Activated B cell treated with CpG ODN at 0.5 μM for 24 hours (primary cell): ENCODE measurements at regions not wholly inside any gene's neighbourhood (a gene's known extent, or its start where the extent isn't known, plus 50 kb on each side); places are given as distances from the start of the nearest gene placed in this dataset.

Source experiments
- ATAC-seq: fragments of 200-7000 bp; cut with Tn5 transposase; one replicate; pipeline ENCODE4 v1.10.0; 2021; ENCODE audit warnings: low read depth, mild to moderate bottlenecking, moderate library complexity
- CTCF ChIA-PET: fragments of 350-600 bp; sonication (Branson Sonifier 250); formaldehyde crosslinking; loops from one replicate; lab custom pipeline; 2021; ENCODE audit warnings: antibody characterized with exemption; lab: Charles Lee
- POLR2A ChIA-PET: fragments of 350-600 bp; sonication (Branson Sonifier 250); formaldehyde crosslinking; loops from one replicate; lab custom pipeline; 2021; ENCODE audit warnings: antibody characterized with exemption; lab: Charles Lee
- DNase-seq: peaks from one replicate; pipeline ENCODE4 v3.0.0; 2022
- H3K27ac Mint-ChIP-seq: one replicate; pipeline ENCODE4 v1.8.0; 2020; ENCODE audit warnings: mixed read lengths
- H3K27me3 Mint-ChIP-seq: one replicate; pipeline ENCODE4 v1.8.0; 2021; ENCODE audit warnings: mixed read lengths
- H3K36me3 Mint-ChIP-seq: one replicate; pipeline ENCODE4 v1.8.0; 2021; ENCODE audit warnings: low read depth, mixed read lengths
- H3K4me1 Mint-ChIP-seq: one replicate; pipeline ENCODE4 v1.8.0; 2021; ENCODE audit warnings: mixed read lengths
- H3K4me3 Mint-ChIP-seq: one replicate; pipeline ENCODE4 v1.8.0; 2020; ENCODE audit warnings: mild to moderate bottlenecking, mixed read lengths
- H3K9me3 Mint-ChIP-seq: one replicate; pipeline ENCODE4 v1.8.0; 2020; ENCODE audit warnings: mixed read lengths
- CTCF ChIP-seq: fragments of 200-600 bp; IDR thresholded peaks from one replicate; pipeline ENCODE4 v1.8.0; 2022; ENCODE audit warnings: antibody characterized with exemption, mild to moderate bottlenecking
- intact Hi-C: fragments of 100-400 bp; cut with micrococcal nuclease; formaldehyde crosslinking; loops from one replicate; pipeline ENCODE4 v1.15.1; 2024

- Mint-ChIP-seq H3K27ac (no peak overlapping the region), H3K9me3 (no peaks in the 10 kb centered on the region), H3K4me3 (no peak overlapping the region), H3K4me1 (no peaks in the 10 kb centered on the region), H3K27me3 (peaks cover 11% of the 10 kb centered on the region), H3K36me3 (no peaks in the 10 kb centered on the region)
- TF ChIP-seq CTCF: no peak
- CTCF ChIA-PET: no interaction called here
- intact Hi-C loops: no loop called here
- no peak for ATAC-seq
- no peak for DNase-seq
- POLR2A ChIA-PET: no interaction called here
These were observed 344.9 kb downstream of the BRD1 start for GRCh38 chr22:49482811-49483210.

- no peak overlapping the region for H3K27ac Mint-ChIP-seq
- DNase-seq: no peak
- TF ChIP-seq CTCF: no peak
- intact Hi-C loops: no loop called here
- peaks cover 11% of the 10 kb centered on the region for H3K27me3 Mint-ChIP-seq
- H3K36me3 Mint-ChIP-seq: no peaks in the 10 kb centered on the region
- no peak for ATAC-seq
- H3K9me3 Mint-ChIP-seq: no peaks in the 10 kb centered on the region
- H3K4me3 Mint-ChIP-seq: no peak overlapping the region
- CTCF ChIA-PET: no interaction called here
- H3K4me1 Mint-ChIP-seq: no peaks in the 10 kb centered on the region
- POLR2A ChIA-PET: no interaction called here
These were observed 345.8 kb downstream of the BRD1 start for GRCh38 chr22:49481659-49482399.

GRCh38 chr22:49480896-49481658 lies 346.6 kb downstream of the BRD1 start:
- no peak for TF ChIP-seq CTCF
- intact Hi-C loops: no loop called here
- no peak overlapping the region for H3K27ac Mint-ChIP-seq
- no peaks in the 10 kb centered on the region for H3K9me3 Mint-ChIP-seq
- H3K4me3 Mint-ChIP-seq: no peak overlapping the region
- ChIA-PET CTCF (no interaction called here), POLR2A (no interaction called here)
- no peak for DNase-seq
- H3K27me3 Mint-ChIP-seq: peaks cover 11% of the 10 kb centered on the region
- no peak for ATAC-seq
- no peaks in the 10 kb centered on the region for H3K36me3 Mint-ChIP-seq
- H3K4me1 Mint-ChIP-seq: no peaks in the 10 kb centered on the region

GRCh38 chr22:49480331-49480730 lies 347.3 kb downstream of the BRD1 start:
- no peak overlapping the region for H3K27ac Mint-ChIP-seq
- DNase-seq: no peak
- CTCF ChIA-PET: no interaction called here
- intact Hi-C loops: no loop called here
- POLR2A ChIA-PET: no interaction called here
- H3K4me1 Mint-ChIP-seq: no peaks in the 10 kb centered on the region
- ATAC-seq: no peak
- peaks cover 11% of the 10 kb centered on the region for H3K27me3 Mint-ChIP-seq
- no peaks in the 10 kb centered on the region for H3K36me3 Mint-ChIP-seq
- H3K9me3 Mint-ChIP-seq: no peaks in the 10 kb centered on the region
- no peak overlapping the region for H3K4me3 Mint-ChIP-seq
- TF ChIP-seq CTCF: no peak

GRCh38 chr22:49479566-49479965 lies 348.1 kb downstream of the BRD1 start:
- ATAC-seq (no peak), DNase-seq (no peak)
- no peaks in the 10 kb centered on the region for H3K36me3 Mint-ChIP-seq
- H3K4me1 Mint-ChIP-seq: no peaks in the 10 kb centered on the region
- peaks cover 11% of the 10 kb centered on the region for H3K27me3 Mint-ChIP-seq
- H3K27ac Mint-ChIP-seq: no peak overlapping the region
- H3K4me3 Mint-ChIP-seq: no peak overlapping the region
- no peaks in the 10 kb centered on the region for H3K9me3 Mint-ChIP-seq
- POLR2A ChIA-PET: no interaction called here
- intact Hi-C loops: no loop called here
- CTCF ChIA-PET: no interaction called here
- no peak for TF ChIP-seq CTCF
